Testis (tissue), 2 donors: ENCODE measurements at regions not wholly inside any gene's neighbourhood (a gene's known extent, or its start where the extent isn't known, plus 50 kb on each side); places are given as distances from the start of the nearest gene placed in this dataset.

Experiments used
- POLR2A ChIP-seq: fragments of 450-650 bp; IDR thresholded peaks from one replicate; pipeline ENCODE4 v1.6.1; 2017; ENCODE audit warnings: antibody characterized with exemption, mild to moderate bottlenecking, moderate library complexity
- TF ChIP-seq, protein P1 (sequence below), 3 experiments: fragments of 450-650 bp in 2 of 3; fragments of 200-600 bp in 1 of 3; sonication (generic) in 1 of 3; IDR thresholded peaks; one replicate each; pipeline ENCODE4 v1.5.1; 2016 to 2019; ENCODE audit warnings: antibody characterized with exemption in 3 of 3, mild to moderate bottlenecking in 2 of 3, moderate library complexity in 1 of 3

- TF ChIP-seq, protein P1, sequence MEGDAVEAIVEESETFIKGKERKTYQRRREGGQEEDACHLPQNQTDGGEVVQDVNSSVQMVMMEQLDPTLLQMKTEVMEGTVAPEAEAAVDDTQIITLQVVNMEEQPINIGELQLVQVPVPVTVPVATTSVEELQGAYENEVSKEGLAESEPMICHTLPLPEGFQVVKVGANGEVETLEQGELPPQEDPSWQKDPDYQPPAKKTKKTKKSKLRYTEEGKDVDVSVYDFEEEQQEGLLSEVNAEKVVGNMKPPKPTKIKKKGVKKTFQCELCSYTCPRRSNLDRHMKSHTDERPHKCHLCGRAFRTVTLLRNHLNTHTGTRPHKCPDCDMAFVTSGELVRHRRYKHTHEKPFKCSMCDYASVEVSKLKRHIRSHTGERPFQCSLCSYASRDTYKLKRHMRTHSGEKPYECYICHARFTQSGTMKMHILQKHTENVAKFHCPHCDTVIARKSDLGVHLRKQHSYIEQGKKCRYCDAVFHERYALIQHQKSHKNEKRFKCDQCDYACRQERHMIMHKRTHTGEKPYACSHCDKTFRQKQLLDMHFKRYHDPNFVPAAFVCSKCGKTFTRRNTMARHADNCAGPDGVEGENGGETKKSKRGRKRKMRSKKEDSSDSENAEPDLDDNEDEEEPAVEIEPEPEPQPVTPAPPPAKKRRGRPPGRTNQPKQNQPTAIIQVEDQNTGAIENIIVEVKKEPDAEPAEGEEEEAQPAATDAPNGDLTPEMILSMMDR (IDR thresholded peaks at IDR 0.05), result no peak
- TF ChIP-seq POLR2A, result no peak
Measured at GRCh38 chr12:131364903-131365820, 345.7 kb upstream of the SFSWAP start.
